ENCODE measurements at regions not wholly inside any gene's neighbourhood (a gene's known extent, or its start where the extent isn't known, plus 50 kb on each side); places are given as distances from the start of the nearest gene placed in this dataset.

GRCh38 chr4:84035568-84035967 is 463.5 kb downstream of the NKX6-1 start:
- TF ChIP-seq ZNF24 (IDR thresholded peaks at IDR 0.05) (no peak), SMAD1 (IDR thresholded peaks at IDR 0.05; ENCODE audit: low read depth, partially characterized antibody) (no peak), HDAC6 (IDR thresholded peaks at IDR 0.05; ENCODE audit: unreplicated experiment) (no peak), BHLHE40 (IDR thresholded peaks at IDR 0.05; ENCODE audit: borderline replicate concordance in 1 of 2, low read depth in 2 of 2, low read length in 1 of 2) (no peak), STAT1 (conservative IDR thresholded peaks at IDR 0.05) (no peak), YY1 (IDR thresholded peaks at IDR 0.05; ENCODE audit: low read depth, low read length) (no peak), FOXM1 (IDR thresholded peaks at IDR 0.05; ENCODE audit: low read depth, low read length) (no peak), CTCF (IDR thresholded peaks at IDR 0.05 in 2 of 3, conservative IDR thresholded peaks at IDR 0.05 in 1 of 3; ENCODE audit: control insufficient read depth in 2 of 3, extremely low read depth in 1 of 3, insufficient read depth in 1 of 3, low read depth in 3 of 3, low read length in 3 of 3) (no peak), HSF1 (IDR thresholded peaks at IDR 0.05; ENCODE audit: low read depth, low read length) (no peak)
